HCT116 (cell line): ENCODE measurements at regions not wholly inside any gene's neighbourhood (a gene's known extent, or its start where the extent isn't known, plus 50 kb on each side); places are given as distances from the start of the nearest gene placed in this dataset.

Source experiments
- ATAC-seq: fragments of 200-7000 bp; cut with Tn5 transposase; 2 replicates; pipeline ENCODE4 v1.9.1; 2020; ENCODE audit warnings: mild to moderate bottlenecking, moderate library complexity
- BruUV-seq: library from RNA; stranded (reverse); fragments of 400-500 nt; replicated peaks from 2 replicates; lab custom pipeline; 2021; lab: Mats Ljungman, UMichigan
- CTCF ChIA-PET: fragments of 300-600 bp; sonication (Branson Sonifier 250); formaldehyde crosslinking; loops from one replicate; lab custom pipeline; 2021; ENCODE audit warnings: antibody characterized with exemption; lab: Charles Lee
- POLR2A ChIA-PET: fragments of 300-600, 350-600 bp; sonication (Branson Sonifier 250); formaldehyde crosslinking; loops from one replicate; lab custom pipeline; 2021; ENCODE audit warnings: antibody characterized with exemption; lab: Charles Lee
- RAD21 ChIA-PET, 2 experiments: fragments of 300-600 bp; sonication (Branson Sonifier 250); formaldehyde crosslinking; loops; one replicate each; lab custom pipeline; 2023; ENCODE audit warnings: low total read pairs in 2 of 2; ENCODE audit not compliant: uncharacterized antibody in 2 of 2, unreplicated experiment in 2 of 2, low non-redundant PET in 1 of 2; lab: Charles Lee
- DNase-seq: peaks from one replicate; pipeline ENCODE4 v3.0.0-alpha.2; 2010; ENCODE audit warnings: low read depth, low spot score
- H2AFZ ChIP-seq: fragments of 200-600 bp; shearing (Covaris generic), sonication (generic); 2 replicates; pipeline ENCODE4 v1.6.1; 2017; ENCODE audit warnings: low read depth, mixed run types, mixed read lengths, antibody characterized with exemption, low read length; ENCODE audit not compliant: poor library complexity, severe bottlenecking
- H3K27ac ChIP-seq: 2 replicates; pipeline ENCODE4 v1.5.1; 2012; ENCODE audit warnings: low read depth, low read length
- H3K27me3 ChIP-seq: fragments of 200-600 bp; sonication (generic); 2 replicates; pipeline ENCODE4 v1.6.1; 2016; ENCODE audit warnings: mixed run types, low read length, mixed read lengths; ENCODE audit not compliant: insufficient read depth
- H3K36me3 ChIP-seq, 2 experiments: fragments of 200-500 bp in 1 of 2; fragments of 200-600 bp in 1 of 2; sonication (Bioruptor generic) in 1 of 2; sonication (generic) in 1 of 2; 2 replicates each; pipeline versions ENCODE4 v1.5.1 to v1.6.1; 2014 to 2016; ENCODE audit warnings: low read length in 2 of 2, inconsistent platforms in 1 of 2, mixed read lengths in 1 of 2, mixed run types in 1 of 2; ENCODE audit not compliant: insufficient read depth in 2 of 2, control insufficient read depth in 1 of 2
- H3K4me1 ChIP-seq, 2 experiments: fragments of 200-600 bp in 1 of 2; sonication (generic) in 1 of 2; 2 replicates each; pipeline versions ENCODE4 v1.5.1 to v1.6.1; 2012 to 2017; ENCODE audit warnings: low read length in 2 of 2, inconsistent platforms in 1 of 2, mild to moderate bottlenecking in 1 of 2, mixed read lengths in 1 of 2, mixed run types in 1 of 2, moderate library complexity in 1 of 2; ENCODE audit not compliant: insufficient read depth in 2 of 2, control insufficient read depth in 1 of 2
- H3K4me2 ChIP-seq: fragments of 200-600 bp; sonication (generic); 2 replicates; pipeline ENCODE4 v1.6.1; 2017; ENCODE audit warnings: mixed run types, low read length, mixed read lengths
- H3K4me3 ChIP-seq, 2 experiments: fragments of 200-600 bp in 1 of 2; sonication (generic) in 1 of 2; replicated peaks in 1 of 2; 2 replicates each; pipeline ENCODE4 v1.5.1; 2011 to 2016; ENCODE audit warnings: low read length in 2 of 2, control low read depth in 1 of 2, low read depth in 1 of 2, mild to moderate bottlenecking in 1 of 2, mixed read lengths in 1 of 2, mixed run types in 1 of 2
- H3K79me2 ChIP-seq: fragments of 200-600 bp; sonication (generic); 2 replicates; pipeline ENCODE4 v1.6.1; 2017; ENCODE audit warnings: mild to moderate bottlenecking, mixed run types, low read length, moderate library complexity, mixed read lengths; ENCODE audit not compliant: insufficient read depth
- H3K9ac ChIP-seq: fragments of 200-600 bp; sonication (generic); 2 replicates; pipeline ENCODE4 v1.6.1; 2016; ENCODE audit warnings: low read length, mixed read lengths
- H3K9me2 ChIP-seq: fragments of 200-600 bp; sonication (generic), shearing (Covaris generic); 2 replicates; pipeline ENCODE4 v1.6.1; 2017; ENCODE audit warnings: mixed run types, mild to moderate bottlenecking, moderate library complexity; ENCODE audit not compliant: insufficient read depth
- H3K9me3 ChIP-seq, 2 experiments: fragments of 200-500 bp in 1 of 2; fragments of 200-600 bp in 1 of 2; sonication (Bioruptor generic) in 1 of 2; sonication (generic) in 1 of 2; 2 replicates each; pipeline ENCODE4 v1.6.1; 2014 to 2017; ENCODE audit warnings: low read length in 2 of 2, mixed read lengths in 2 of 2, inconsistent platforms in 1 of 2, low read depth in 1 of 2, mild to moderate bottlenecking in 1 of 2, mixed run types in 1 of 2, moderate library complexity in 1 of 2; ENCODE audit not compliant: control insufficient read depth in 1 of 2, insufficient read depth in 1 of 2
- H4K20me1 ChIP-seq: fragments of 200-600 bp; sonication (generic), shearing (Covaris generic); 2 replicates; pipeline ENCODE4 v1.6.1; 2017; ENCODE audit warnings: mixed run types, mild to moderate bottlenecking, moderate library complexity; ENCODE audit not compliant: insufficient read depth
- ATF3 ChIP-seq: IDR thresholded peaks from 2 replicates; pipeline ENCODE4 v1.6.1; 2012
- CEBPB ChIP-seq: IDR thresholded peaks from 2 replicates; pipeline ENCODE4 v1.6.1; 2012; ENCODE audit warnings: low read depth
- CTCF ChIP-seq, 3 experiments: fragments of 200-600 bp in 1 of 3; sonication (generic) in 1 of 3; IDR thresholded peaks in 2 of 3; conservative IDR thresholded peaks in 1 of 3; 2 replicates each; pipeline ENCODE4 v1.5.1; 2012 to 2017; ENCODE audit warnings: low read depth in 2 of 3, low read length in 2 of 3, antibody characterized with exemption in 1 of 3, borderline replicate concordance in 1 of 3, control low read depth in 1 of 3, mild to moderate bottlenecking in 1 of 3, mixed read lengths in 1 of 3, mixed run types in 1 of 3, moderate library complexity in 1 of 3; ENCODE audit not compliant: insufficient read depth in 1 of 3
- EGR1 ChIP-seq: IDR thresholded peaks from 2 replicates; pipeline ENCODE4 v1.6.1; 2012; ENCODE audit warnings: low read depth
- ELF1 ChIP-seq: IDR thresholded peaks from 2 replicates; pipeline ENCODE4 v1.6.1; 2012; ENCODE audit warnings: low read depth, borderline replicate concordance
- EZH2 ChIP-seq: fragments of 200-600 bp; sonication (generic); IDR thresholded peaks from 2 replicates; pipeline ENCODE4 v1.6.1; 2017; ENCODE audit warnings: antibody characterized with exemption, mixed run types
- EZH2phosphoT487 ChIP-seq: fragments of 200-600 bp; IDR thresholded peaks from 2 replicates; pipeline ENCODE4 v1.6.1; 2018; ENCODE audit warnings: antibody characterized with exemption, borderline replicate concordance
- FOSL1 ChIP-seq: IDR thresholded peaks from 2 replicates; pipeline ENCODE4 v1.6.1; 2012; ENCODE audit warnings: low read depth
- POLR2A ChIP-seq: IDR thresholded peaks from 2 replicates; pipeline ENCODE4 v1.7.0; 2011; ENCODE audit warnings: borderline replicate concordance; ENCODE audit not compliant: insufficient read depth, insufficient read length; ENCODE audit errors: extremely low read depth
- POLR2AphosphoS5 ChIP-seq: IDR thresholded peaks from 2 replicates; pipeline ENCODE4 v1.6.1; 2011; ENCODE audit warnings: mild to moderate bottlenecking, low read depth, low read length, moderate library complexity
- REST ChIP-seq: IDR thresholded peaks from 2 replicates; pipeline ENCODE4 v1.6.1; 2012; ENCODE audit warnings: low read depth
- SIN3A ChIP-seq: IDR thresholded peaks from 2 replicates; pipeline ENCODE4 v1.6.1; 2012; ENCODE audit warnings: low read depth
- SP1 ChIP-seq: IDR thresholded peaks from 2 replicates; pipeline ENCODE4 v1.6.1; 2012; ENCODE audit warnings: low read depth
- SRF ChIP-seq: IDR thresholded peaks from 2 replicates; pipeline ENCODE4 v1.6.1; 2012; ENCODE audit warnings: low read depth
- TCF7L2 ChIP-seq: IDR thresholded peaks from 2 replicates; pipeline ENCODE4 v1.7.0; 2011; ENCODE audit warnings: borderline replicate concordance, inconsistent platforms; ENCODE audit not compliant: insufficient read depth, insufficient read length; ENCODE audit errors: extremely low read depth
- ZBTB33 ChIP-seq: IDR thresholded peaks from 2 replicates; pipeline ENCODE4 v1.6.1; 2011; ENCODE audit warnings: mild to moderate bottlenecking, low read length, moderate library complexity; ENCODE audit not compliant: insufficient replicate concordance; ENCODE audit errors: extremely low read depth
- ZFX ChIP-seq: fragments of 450-650 bp; IDR thresholded peaks from 2 replicates; pipeline ENCODE4 v1.6.1; 2017
- ZNF274 ChIP-seq: fragments of 200-500 bp; sonication (Bioruptor generic); IDR thresholded peaks from 2 replicates; pipeline ENCODE4 v1.6.1; 2014; ENCODE audit warnings: mild to moderate bottlenecking, low read depth, low read length, inconsistent platforms
- intact Hi-C: fragments of 100-400 bp; cut with micrococcal nuclease; formaldehyde crosslinking; loops from 2 replicates; pipeline ENCODE4 v1.10.0; 2022

- intact Hi-C loops = no loop called here
- H3K9ac ChIP-seq = no peak overlapping the region
- BruUV-seq = no TSS peak
- H3K27ac ChIP-seq = no peak overlapping the region
- H3K9me2 ChIP-seq = no peaks in the 10 kb centered on the region
- no peaks in the 10 kb centered on the region for H3K36me3 ChIP-seq
- no peak overlapping the region for H3K4me3 ChIP-seq
- H3K4me1 ChIP-seq = peaks cover 6 to 9% of the 10 kb centered on the region in 2 experiments; a peak in 2 of 4 replicates
- no peak overlapping the region for H3K4me2 ChIP-seq
- no peak for DNase-seq
- RAD21 ChIA-PET = no interaction called here
- H3K27me3 ChIP-seq = no peaks in the 10 kb centered on the region
- no peak for ATAC-seq
- CTCF ChIA-PET = no interaction called here
- H2AFZ ChIP-seq = no peak overlapping the region
- POLR2A ChIA-PET = no interaction called here
- H3K9me3 ChIP-seq = no peaks in the 10 kb centered on the region
- H3K79me2 ChIP-seq = no peaks in the 10 kb centered on the region
- TF ChIP-seq ATF3 = no peak
- no peak for TF ChIP-seq EGR1
- TF ChIP-seq ZBTB33 = no peak
- TF ChIP-seq EZH2 = no peak
- TF ChIP-seq REST = no peak
- TF ChIP-seq SIN3A = no peak
- no peak for TF ChIP-seq SRF
- no peak for TF ChIP-seq POLR2AphosphoS5
- no peak for TF ChIP-seq FOSL1
- no peak for TF ChIP-seq TCF7L2
- TF ChIP-seq POLR2A = no peak
- no peak for TF ChIP-seq ZNF274
- TF ChIP-seq CEBPB = no peak
- TF ChIP-seq ZFX = no peak
- TF ChIP-seq EZH2phosphoT487 = no peak
- no peak for TF ChIP-seq SP1
- no peak for TF ChIP-seq CTCF (IDR thresholded peaks at IDR 0.05 in 2 of 3, conservative IDR thresholded peaks at IDR 0.05 in 1 of 3; ENCODE audit: borderline replicate concordance in 1 of 3, insufficient read depth in 1 of 3, low read depth in 2 of 3, low read length in 2 of 3)
- no peak for TF ChIP-seq ELF1
- no peaks in the 10 kb centered on the region for H4K20me1 ChIP-seq
These were observed 120.7 kb upstream of the SERP2 start for GRCh38 chr13:44252938-44253337.
